ENCODE measurements at regions not wholly inside any gene's neighbourhood (a gene's known extent, or its start where the extent isn't known, plus 50 kb on each side); places are given as distances from the start of the nearest gene placed in this dataset.

- H3K4me3 ChIP-seq (replicated peaks; ENCODE audit: low read depth, low read length), result no peak overlapping the region
- DNase-seq (ENCODE audit: low read depth), result no peak
- TF ChIP-seq CTCF (IDR thresholded peaks at IDR 0.05; ENCODE audit: low read length, missing control alignments), result no peak
These were observed 269.1 kb upstream of the SORCS1 start for GRCh38 chr10:107433605-107434004.

GRCh38 chr10:107430446-107430845 lies 265.9 kb upstream of the SORCS1 start:
- no peak overlapping the region for H3K4me3 ChIP-seq (replicated peaks; ENCODE audit: low read depth, low read length)
- DNase-seq (ENCODE audit: low read depth), result no peak
- TF ChIP-seq CTCF (IDR thresholded peaks at IDR 0.05; ENCODE audit: low read length, missing control alignments), result no peak

GRCh38 chr10:107427016-107427415 lies 262.5 kb upstream of the SORCS1 start:
- TF ChIP-seq CTCF (IDR thresholded peaks at IDR 0.05; ENCODE audit: low read length, missing control alignments), result no peak
- no peak overlapping the region for H3K4me3 ChIP-seq (replicated peaks; ENCODE audit: low read depth, low read length)
- no peak for DNase-seq (ENCODE audit: low read depth)

- TF ChIP-seq CTCF (IDR thresholded peaks at IDR 0.05; ENCODE audit: low read length, missing control alignments), result no peak
- peak overlapping the region; percentile 16 for H3K4me3 ChIP-seq (replicated peaks; ENCODE audit: low read depth, low read length)
These were observed 261.5 kb upstream of the SORCS1 start for GRCh38 chr10:107425931-107426553.

GRCh38 chr10:107424628-107425027 lies 260.1 kb upstream of the SORCS1 start:
- no peak for DNase-seq (ENCODE audit: low read depth)
- no peak for TF ChIP-seq CTCF (IDR thresholded peaks at IDR 0.05; ENCODE audit: low read length, missing control alignments)
- no peak overlapping the region for H3K4me3 ChIP-seq (replicated peaks; ENCODE audit: low read depth, low read length)

More at GRCh38 chr10:107425931-107426553, 261.5 kb upstream of the SORCS1 start:
- DNase-seq (ENCODE audit: low read depth), result peak; percentile 17

- DNase-seq (ENCODE audit: low read depth), result no peak
- H3K4me3 ChIP-seq (replicated peaks; ENCODE audit: low read depth, low read length), result no peak overlapping the region
- TF ChIP-seq CTCF (IDR thresholded peaks at IDR 0.05; ENCODE audit: low read length, missing control alignments), result no peak
These were observed 259.4 kb upstream of the SORCS1 start for GRCh38 chr10:107423903-107424302.

GRCh38 chr10:107422681-107423080 lies 258.2 kb upstream of the SORCS1 start:
- no peak overlapping the region for H3K4me3 ChIP-seq (replicated peaks; ENCODE audit: low read depth, low read length)

More at GRCh38 chr10:107422681-107423080, 258.2 kb upstream of the SORCS1 start:
- TF ChIP-seq CTCF (IDR thresholded peaks at IDR 0.05; ENCODE audit: low read length, missing control alignments), result no peak
- DNase-seq (ENCODE audit: low read depth), result no peak

All from fibroblast of pulmonary artery (primary cell).